Brain pericyte (primary cell): ENCODE measurements at regions not wholly inside any gene's neighbourhood (a gene's known extent, or its start where the extent isn't known, plus 50 kb on each side); places are given as distances from the start of the nearest gene placed in this dataset.

Experiments used
- DNase-seq: peaks from one replicate; pipeline ENCODE4 v3.0.0-alpha.2; 2012; ENCODE audit warnings: low read depth, low spot score

DNA sequence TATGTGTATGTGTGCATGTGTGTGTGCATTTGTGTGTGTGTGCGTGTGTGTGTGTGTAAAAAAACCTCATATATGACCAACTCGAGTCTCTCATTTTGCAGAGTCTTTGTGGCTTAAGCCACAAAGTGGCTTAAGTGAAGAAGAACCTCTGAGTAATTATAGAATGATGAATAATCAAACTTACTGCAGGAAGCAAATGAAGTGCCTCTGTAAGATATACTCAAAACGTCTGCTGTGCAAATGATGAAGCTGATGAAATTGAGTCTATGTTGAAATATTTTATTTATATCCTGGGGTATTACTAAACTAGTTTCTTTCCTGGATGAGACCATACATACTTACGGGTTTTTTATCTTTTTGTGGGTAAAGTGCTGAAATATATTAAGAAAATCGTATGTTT lies 1198.7 kb downstream of the PCDH7 start:
- no peak for DNase-seq

DNA sequence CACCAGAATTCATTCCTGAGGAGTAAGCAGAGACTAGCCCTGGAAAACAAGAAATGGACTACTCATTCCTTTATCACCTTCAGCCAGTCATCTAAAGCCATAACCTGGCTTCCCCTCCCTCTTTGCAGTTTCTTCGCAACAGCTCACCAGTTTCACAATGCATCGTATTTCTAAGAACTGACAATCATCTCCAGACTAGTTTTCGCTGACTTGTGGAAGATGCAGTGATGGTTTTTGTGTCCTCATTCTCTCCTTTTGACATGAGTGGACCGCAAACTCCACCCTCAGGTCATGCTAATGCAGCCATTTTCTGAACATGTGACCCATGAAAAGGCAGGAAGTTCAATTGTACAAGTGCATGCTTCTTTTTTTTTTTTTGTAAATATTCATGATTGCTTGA lies 1203.5 kb downstream of the PCDH7 start:
- DNase-seq: no peak

DNA sequence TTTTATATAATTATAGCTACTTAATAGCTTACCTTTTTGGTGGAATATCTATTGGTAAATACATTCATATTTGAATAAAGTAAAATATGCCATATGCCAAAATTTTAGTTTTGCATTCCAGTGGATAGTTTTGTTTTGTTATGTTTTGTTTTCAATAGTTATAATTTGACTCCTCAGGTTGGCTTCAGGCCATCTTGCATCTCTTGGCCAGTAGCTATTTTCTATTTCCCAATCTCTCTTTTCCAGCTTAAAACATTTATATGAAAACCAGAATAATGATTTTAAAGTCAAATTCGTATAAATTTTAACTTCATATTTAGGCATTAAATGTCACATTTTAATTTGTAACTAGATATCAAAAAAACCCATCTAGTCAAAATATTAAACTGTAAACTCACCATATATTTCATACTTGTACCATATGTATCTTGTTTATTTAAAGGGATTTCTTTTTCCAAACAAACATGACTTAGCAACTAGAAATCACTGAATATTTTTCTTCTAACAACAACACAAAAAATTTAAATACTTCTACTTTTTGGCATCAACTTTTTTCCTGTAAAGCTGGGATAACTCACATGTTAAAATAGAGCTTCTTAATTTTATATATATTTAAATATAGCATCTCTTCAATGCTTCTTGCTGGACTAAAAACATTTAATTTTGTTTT lies 1209.6 kb downstream of the PCDH7 start:
- no peak for DNase-seq

DNA sequence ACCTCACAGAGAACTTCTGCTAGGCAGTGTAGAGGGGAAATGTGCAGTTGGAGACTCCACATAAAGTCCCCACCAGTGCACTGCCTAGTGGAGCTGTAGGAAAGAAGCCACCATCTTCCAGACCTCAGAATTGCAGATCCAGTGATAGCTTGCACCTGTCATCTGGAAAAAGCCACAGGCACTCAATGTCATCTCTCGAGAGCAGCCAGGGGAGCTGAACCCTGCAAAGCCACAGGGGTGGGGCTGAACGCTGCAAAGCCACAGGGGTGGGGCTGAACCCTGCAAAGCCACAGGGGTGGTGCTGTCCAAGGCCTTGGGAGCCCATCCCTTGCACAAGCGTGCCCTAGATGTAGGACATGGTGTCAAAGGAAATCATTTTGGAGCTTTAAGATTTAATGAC lies 1226.3 kb downstream of the PCDH7 start:
- DNase-seq: no peak

DNA sequence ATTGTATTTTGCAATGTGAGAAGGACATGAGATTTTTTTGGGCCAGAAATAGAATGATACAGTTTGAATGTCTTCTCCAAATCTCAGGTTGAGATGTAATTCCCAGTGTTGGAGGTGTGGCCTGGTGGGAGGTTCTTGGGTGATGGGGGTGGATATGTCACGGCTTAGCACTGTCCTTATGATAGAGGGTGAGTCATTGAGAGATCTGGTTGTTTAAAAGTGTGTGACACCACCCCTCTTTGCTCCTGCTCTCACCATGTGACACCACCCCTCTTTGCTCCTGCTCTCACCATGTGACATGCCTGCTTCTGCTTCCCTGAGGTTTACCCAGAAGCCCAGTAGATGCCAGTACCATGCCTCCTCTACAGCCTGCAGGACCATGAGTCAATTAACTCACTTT lies 1226.9 kb downstream of the PCDH7 start:
- DNase-seq: no peak

DNA sequence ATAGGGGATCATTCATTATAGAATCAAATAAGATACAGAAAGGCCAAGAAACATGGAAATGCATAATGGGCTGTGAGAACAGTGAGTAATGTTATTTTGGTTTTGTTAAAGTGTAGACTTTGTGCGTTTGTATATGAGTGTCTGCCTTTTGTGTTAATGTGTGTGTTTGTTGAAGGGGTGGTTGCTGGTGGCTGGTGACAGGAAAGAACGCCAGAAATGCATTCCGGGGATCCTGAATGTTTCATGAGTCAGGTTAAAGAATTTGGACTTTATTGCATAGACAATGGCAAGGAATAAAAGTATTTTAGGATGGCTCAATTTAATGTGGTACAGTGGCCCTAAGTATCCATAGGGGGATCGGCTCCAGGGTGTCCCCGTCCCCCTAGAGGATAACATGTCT lies 1228.9 kb downstream of the PCDH7 start:
- DNase-seq: no peak

DNA sequence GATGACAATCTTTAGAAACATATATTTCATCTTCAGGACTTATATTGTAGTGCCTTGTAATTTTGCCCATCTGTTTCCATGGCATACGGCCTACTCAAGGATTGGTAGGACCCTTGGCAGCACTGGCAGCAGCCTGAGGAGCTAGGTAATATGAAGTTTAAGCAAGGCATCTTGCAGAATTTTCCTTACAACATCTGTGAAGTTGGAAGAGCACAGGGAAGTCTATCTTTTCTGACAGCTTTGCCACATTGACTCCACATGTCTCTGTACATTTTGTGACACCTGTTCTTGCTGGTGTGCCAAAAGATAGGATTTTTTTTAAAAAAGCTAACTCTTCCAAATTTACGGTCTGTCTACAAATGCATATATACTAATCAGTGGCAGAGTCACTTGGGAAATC lies 1235.2 kb downstream of the PCDH7 start:
- no peak for DNase-seq

DNA sequence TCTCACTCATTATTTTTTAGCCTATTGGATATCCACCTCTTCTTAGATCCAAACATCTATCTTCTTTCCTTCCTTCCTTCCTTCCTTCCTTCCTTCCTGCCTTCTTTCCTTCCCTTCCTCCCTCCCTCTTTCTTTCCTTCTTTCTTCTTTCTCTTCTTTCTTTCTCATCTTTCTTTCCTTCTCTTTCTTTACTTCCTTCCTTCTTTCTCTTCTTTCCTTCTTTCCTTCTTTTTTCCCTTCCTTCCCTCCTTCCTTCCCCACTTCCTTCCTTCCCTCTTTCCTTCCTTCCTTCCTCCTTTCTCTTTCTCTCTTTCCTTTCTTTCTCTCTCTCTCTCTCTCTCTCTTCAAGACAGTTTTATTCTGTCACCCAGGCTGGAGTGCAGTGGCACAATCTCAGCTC lies 1239.8 kb downstream of the PCDH7 start:
- no peak for DNase-seq

DNA sequence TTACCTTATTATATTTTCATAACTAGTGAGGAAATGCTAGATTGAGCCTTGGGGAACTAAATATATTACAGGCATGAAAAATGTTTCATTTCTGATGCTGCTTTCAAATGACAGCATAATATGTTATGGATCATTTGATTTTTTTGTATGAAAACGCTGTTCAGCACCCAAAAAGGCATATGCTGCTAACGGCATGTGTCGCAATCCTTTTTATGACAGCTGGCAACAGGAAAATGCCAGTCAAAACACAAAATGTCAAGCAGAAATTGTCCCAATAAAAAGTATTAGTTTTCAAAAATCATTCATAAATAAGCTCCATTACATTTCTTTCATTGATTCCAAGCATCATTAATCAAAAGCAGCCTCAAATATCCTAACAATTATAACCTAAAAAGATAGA lies 1244.5 kb downstream of the PCDH7 start:
- DNase-seq: no peak

DNA sequence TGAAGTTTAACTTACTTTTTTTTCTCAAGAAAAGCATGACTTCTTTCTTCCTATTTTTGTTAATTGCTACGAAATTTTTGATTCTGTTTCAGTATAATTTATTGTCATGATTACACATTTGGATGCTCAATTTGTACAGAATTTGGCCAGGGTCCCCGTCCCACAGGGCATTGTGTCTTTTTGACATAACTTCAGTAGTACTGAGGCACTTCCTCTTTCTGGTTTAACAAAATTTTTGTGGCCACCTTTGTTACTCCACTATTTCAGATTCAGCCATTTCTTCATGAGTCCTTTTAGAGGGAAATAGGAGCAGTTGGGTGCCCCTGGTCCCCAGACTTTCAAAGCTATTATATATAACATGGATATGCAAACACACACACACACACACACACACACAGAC lies 1248.7 kb downstream of the PCDH7 start:
- no peak for DNase-seq

DNA sequence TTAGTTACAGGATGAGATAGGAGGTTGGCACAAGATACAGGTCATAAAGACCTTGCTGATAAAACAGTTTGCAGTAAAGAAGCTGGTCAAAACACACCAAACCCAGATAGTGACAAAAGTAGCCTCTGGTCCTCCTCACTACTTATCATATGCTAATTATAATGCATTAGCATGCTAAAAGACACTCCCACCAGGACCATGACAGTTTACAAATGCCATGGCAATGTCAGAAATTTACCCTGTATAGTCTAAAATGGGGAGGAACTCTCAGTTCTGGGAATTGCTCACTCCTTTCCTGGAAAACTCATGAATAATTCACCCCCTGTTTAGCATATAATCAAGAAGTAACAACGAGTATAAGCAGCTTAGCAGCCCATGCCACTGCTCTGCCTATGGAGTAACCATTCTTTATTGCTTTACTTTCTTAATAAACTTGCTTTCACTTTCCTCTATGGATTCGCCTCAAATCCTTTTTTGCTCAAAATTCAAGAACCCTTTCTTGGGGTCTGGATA lies 1254.4 kb downstream of the PCDH7 start:
- no peak for DNase-seq

DNA sequence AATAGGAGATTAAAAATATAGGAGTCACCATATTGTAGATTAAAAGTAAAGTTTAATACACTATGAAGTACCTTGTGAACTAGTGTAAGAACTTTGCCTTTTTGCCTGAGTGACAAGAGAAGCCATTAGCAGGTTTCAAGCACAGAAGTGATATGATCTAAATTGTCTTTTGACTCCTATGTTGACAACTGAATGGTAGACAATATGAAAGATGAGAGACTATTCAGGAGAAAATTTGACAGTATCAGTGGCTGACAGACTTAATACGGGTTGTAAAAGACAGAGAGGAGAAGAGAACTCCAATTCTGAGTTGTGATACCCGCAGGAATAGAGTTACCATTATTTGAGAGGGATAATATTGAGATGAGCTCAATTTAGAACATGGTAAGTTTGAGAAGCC lies 1259.8 kb downstream of the PCDH7 start:
- no peak for DNase-seq

DNA sequence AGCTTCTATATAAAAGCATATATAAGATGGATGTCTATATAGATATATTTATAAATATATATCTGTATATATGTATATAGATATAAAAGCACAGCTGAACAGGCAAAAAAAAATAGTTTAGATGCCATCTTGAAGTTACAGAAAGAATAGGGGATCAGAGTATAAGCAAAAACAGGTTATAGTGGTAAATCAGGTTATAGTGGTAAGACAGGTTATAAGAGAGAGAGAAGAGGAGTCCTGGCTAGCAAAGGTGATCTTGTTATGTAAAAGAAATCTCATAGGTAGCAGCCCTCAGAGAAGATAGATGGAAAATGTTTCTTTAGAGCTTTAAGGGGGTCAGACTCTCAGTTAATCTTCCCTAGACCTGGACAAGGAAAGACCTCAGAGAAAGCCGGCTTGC lies 1263.1 kb downstream of the PCDH7 start:
- no peak for DNase-seq

DNA sequence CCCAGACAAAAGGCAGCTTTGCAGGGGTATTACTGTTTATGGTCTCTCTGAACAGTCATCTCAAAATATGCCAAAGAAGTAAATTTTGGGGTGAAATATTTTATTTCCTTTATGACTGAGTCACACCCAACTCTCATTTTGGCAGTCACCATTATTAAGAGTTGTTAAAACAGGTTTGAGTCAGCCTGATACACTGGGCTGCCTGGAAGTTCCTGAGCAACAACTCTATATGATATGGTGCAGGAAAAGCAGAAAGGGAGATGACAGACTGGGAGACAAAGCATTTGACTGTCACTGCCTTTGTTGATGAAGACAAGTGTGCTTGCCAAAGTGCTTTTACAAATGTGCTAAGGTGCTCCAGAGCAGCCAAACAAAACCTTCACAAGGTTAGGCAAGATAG lies 1263.5 kb downstream of the PCDH7 start:
- no peak for DNase-seq

DNA sequence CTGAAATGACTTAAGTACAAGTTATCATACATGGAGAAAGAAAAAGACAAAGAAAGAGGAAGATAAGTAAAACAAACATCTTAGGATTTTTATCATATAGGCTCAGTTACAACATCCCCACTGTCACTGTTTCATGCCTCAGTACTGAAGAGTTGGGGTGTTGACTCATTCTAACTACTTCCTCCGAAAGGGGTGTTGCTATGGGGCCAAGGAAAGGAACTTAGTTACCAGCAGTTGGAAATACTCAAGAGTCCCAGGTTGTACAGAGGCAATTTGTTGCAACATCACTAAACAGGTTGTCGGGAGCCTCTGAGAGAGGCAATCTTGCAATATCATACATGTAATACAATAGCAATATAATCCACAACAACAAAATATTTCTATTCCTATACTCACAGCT lies 1264.7 kb downstream of the PCDH7 start:
- DNase-seq: no peak

DNA sequence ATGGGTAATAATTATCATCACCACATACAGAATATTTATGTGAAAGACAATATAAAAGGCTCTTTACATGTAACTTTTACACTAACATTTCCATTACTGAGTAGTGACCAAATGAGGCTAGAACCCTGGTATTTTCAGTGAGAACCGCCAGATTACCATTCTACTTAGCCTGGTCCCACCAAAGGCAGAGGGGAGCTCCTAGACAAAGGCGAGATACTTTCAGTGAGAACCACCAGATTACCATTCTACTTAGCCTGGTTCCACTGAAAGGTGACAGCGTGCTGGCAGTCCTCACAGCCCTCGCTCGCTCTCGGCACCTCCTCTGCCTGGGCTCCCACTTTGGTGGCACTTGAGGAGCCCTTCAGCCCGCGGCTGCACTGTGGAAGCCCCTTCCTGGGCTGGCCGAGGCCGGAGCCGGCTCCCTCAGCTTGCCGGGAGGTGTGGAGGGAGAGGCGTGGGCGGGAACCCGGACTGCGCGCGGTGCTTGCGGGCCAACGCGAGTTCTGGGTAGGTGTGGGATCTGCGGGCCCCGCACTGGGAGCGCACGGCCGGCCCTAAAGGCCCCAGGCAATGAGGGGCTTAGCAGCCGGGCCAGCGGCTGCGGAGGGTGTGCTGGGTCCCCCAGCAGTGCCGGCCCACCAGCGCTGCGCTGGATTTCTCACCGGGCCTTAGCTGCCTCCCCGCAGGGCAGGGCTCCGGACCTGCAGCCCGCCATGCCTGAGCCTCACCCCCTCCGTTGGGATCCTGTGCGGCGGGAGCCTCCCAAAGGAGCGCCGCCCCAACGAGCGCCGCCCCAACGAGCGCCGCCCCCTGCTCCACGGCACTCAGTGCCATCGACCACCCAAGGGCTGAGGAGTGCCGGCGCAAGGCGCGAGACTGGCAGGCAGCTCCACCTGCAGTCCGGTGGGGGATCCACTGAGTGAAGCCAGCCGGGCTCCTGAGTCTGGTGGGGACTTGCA lies 1276.1 kb downstream of the PCDH7 start:
- DNase-seq: no peak

DNA sequence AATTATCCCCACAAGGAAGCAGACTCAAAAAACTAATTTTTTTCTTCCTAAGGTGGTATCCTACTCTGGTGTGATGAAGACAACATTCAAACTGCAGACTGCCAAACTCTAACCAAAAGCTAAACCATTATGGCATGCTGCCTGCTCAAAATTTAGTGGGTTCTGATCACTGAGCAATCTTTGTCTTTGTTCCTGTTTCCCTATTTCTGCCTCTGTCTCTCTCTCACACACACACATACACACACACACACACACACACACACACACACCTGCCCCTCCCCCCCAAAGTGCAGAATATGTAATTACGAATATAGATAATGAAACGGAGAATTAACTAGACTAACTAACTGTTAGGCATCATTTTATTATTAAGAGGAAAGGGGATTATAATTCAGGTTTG lies 1278.6 kb downstream of the PCDH7 start:
- no peak for DNase-seq

DNA sequence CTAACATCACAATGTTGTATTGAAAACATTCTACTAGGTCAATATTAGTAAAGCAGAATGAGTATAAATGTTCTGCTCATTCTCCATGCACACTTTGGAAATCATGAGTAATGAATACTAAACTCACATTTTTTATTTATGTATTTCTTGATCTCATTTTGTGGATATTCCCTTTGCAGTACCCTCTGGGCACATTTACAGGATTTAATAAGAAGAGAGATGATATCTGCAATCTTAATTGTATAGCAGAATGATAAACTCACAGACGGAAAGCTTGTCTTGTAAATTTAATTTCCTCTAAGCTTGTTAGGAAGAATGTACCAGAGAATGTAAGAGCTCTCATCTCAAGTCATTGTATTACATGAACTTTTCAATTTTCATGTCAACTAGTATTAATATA lies 1279.7 kb downstream of the PCDH7 start:
- no peak for DNase-seq

DNA sequence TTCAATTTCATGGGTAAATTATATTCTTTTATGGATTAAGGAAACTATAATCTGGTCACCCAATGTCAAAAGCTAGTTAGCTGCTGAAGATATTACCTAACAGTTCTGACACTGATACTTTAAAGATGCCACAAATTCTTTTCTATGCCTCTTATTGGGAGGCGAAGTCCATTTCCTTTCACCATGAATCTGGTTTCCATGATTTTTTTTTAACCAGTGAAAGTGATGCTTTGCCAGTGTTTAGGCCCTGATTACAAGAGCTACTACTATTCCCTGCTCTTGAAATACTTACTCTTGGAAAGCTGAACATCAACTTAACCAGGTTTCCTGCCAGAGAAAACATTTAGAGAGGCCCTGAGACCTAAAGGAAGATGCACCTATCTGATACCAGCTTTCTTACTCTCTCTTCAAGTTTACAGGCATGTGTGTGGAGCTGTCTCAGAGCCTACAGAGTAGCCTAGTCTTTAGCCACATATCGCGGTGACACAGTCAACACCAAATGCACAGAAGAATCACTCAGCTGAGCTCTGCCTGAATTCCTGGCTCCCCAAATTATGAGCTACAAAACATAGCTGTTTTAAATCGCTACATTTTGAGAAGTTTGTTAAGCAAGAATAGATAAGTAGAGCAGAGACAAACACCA lies 1280.8 kb downstream of the PCDH7 start:
- DNase-seq: no peak

DNA sequence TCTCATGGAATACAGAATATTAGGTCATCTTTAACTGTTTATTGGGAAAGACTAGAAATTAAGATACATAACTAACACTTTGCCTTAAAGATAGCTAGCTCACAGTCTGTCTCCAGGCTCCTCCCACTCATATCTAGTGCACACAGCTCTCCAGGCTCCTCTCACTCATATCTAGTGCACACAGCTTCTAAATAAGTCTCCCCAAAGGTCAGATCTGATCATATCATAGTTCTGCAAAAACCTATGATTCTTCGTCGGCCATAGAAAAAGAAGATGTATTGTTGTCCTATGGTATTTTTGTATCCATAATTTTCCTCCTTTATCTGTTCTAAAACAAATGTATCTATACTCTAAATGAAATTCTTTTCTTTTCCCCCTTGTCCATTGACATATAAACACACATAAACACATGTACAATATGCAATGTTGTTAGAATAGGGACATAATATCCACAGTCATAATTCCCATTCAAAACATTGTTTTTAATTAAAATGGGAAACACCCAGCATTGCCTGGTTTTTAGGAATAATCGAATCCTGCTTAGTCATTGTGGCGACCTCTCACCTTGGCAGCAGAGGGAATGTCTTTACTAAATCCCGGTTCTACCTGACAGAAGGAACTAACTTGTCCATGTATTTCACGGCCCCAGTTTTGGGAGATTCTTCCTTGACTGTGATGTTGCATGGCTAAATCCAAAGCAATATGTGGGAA lies 1282.0 kb downstream of the PCDH7 start:
- DNase-seq: no peak

DNA sequence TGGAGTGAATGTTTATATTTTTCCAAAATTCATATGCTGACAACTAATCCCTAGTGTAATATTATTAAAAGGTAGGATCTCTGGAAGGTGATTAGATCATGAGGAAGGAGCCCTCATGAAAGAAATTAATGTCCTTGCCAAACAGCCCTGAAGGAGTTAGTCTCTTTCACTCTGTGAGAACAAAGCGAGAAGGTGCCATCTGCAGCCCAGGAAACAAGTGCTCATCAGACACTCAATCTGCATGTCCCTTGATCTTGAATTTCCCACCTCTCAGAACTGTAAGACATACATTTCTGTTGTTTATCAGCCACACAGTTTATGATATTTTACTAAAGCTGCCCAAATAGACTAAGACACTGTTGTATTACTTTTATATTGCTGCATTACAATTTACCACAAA lies 1283.4 kb downstream of the PCDH7 start:
- DNase-seq: no peak

DNA sequence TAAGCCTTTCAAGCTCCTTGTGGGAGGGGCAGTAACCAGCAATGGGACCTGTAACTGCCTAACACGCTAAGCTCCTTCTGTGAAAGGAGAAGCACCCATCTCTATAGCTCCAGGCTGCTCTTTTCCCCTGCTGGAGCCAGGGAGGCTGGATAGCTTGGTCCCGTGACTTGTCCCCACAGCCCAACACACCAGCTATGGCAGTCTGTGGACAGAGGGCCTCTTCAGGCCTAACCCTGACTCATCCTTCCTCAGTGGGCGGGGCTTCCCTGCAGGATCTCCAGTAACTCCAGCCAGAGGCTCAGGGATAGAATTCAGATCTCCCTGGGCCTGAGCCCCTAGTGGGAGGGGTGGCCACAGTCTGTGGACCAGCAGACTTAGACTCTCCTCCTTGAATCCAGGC lies 1290.1 kb downstream of the PCDH7 start:
- DNase-seq: no peak
